GM19025 (cell line): ENCODE measurements at regions not wholly inside any gene's neighbourhood (a gene's known extent, or its start where the extent isn't known, plus 50 kb on each side); places are given as distances from the start of the nearest gene placed in this dataset.

Source experiments
- ATAC-seq: cut with Tn5 transposase; IDR thresholded peaks from one replicate; pipeline ENCODE4 v1.9.1; 2021; ENCODE audit warnings: mild to moderate bottlenecking, low read depth, moderate library complexity; ENCODE audit not compliant: unreplicated experiment

- ATAC-seq: no peak
These were observed 85.6 kb downstream of the RPL22L1 start for GRCh38 chr3:170784406-170784805.

- ATAC-seq: no peak
These were observed 89.0 kb downstream of the RPL22L1 start for GRCh38 chr3:170780955-170781354.

- ATAC-seq: no peak
These were observed 89.5 kb downstream of the RPL22L1 start for GRCh38 chr3:170780471-170780870.

DNA sequence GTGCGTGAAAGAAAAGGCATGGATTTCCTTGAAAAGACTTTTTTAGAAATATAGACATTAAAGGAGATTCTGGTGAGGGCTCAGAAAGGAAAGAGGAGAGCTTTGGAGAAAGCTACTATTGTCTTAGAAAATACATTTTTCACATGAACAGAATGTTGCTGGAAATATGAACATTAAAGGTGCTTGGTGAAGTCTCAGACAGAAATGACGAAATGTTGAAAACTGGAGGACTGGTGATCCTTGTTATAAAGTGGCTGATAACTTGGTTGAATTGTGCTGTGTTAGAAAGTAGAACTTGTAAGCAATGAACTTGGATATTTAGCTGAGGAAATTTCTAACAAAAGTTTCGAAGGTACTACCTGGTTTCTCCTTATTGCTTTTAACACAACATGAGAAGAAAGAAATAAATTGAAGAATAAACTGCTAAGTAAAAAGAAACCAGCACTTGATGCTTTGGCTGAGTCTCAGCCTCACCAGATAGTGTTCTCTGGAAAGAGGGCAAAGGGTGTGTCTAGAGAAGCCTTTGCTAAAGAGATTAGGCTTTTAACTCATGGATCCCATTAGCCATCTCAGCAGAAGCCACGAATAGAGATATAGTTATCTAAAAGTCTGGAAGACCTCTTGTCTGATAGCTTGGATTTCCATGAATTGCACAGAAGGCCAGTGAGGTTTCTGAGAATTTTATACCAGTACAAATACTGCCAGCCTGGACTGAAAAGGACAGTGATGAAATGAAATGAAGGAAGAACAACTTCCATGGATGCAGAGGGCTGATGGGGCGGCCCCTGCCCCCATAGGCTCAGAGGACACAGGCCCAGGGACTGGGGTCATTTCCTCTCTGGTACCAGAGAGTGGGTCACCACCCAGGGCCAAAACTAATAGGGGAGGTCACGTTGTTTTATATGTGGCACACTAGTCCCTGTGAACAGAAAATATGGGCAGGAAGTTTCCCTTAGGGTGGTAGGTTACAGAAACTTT lies 91.5 kb downstream of the RPL22L1 start:
- ATAC-seq: no peak

- no peak for ATAC-seq
These were observed 92.5 kb downstream of the RPL22L1 start for GRCh38 chr3:170777564-170777926.

- ATAC-seq: no peak
These were observed 93.0 kb downstream of the RPL22L1 start for GRCh38 chr3:170776887-170777563.

GRCh38 chr3:170773682-170774425 lies 96.1 kb downstream of the RPL22L1 start:
- no peak for ATAC-seq

GRCh38 chr3:170772175-170772574 lies 97.8 kb downstream of the RPL22L1 start:
- ATAC-seq: no peak

DNA sequence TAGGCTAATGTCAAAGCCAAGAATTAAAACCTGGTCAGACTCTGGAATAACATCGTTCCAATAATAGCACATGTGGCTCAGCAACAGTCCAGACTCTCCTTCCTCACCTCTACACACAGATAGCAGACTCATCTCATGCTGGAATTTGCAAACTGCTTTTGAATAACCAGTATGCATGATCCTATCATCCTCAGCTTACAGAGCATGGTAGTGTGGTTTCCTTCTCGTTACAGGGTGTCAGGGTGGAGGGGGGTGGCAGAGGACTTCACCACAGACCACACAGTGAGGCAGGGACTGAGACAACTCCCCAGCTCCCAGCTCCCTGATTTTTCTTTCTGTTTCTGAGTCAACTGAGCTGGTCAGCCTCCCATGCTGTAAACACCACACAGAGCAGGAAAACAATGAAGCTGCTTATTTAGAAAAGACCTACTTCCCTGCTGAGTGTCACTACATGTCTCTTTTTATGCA lies 101.6 kb downstream of the RPL22L1 start:
- ATAC-seq: no peak

DNA sequence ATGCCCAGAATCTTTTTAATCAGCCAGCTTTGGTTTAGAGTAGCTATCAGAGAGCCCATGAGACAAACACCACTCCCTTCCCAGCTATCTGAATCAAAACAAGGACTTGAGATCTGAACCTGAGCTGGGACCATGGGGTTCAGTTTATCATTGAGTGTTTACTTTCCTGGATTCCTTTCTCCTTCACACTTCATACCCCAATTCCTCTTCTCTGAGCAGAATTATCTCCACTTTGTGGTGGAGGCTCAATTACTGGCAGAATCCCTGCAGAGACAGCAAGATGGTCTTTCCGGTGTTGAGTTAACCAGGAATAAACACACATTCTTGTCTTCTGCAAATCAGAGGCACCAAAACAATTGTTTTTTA lies 102.4 kb downstream of the RPL22L1 start:
- no peak for ATAC-seq

DNA sequence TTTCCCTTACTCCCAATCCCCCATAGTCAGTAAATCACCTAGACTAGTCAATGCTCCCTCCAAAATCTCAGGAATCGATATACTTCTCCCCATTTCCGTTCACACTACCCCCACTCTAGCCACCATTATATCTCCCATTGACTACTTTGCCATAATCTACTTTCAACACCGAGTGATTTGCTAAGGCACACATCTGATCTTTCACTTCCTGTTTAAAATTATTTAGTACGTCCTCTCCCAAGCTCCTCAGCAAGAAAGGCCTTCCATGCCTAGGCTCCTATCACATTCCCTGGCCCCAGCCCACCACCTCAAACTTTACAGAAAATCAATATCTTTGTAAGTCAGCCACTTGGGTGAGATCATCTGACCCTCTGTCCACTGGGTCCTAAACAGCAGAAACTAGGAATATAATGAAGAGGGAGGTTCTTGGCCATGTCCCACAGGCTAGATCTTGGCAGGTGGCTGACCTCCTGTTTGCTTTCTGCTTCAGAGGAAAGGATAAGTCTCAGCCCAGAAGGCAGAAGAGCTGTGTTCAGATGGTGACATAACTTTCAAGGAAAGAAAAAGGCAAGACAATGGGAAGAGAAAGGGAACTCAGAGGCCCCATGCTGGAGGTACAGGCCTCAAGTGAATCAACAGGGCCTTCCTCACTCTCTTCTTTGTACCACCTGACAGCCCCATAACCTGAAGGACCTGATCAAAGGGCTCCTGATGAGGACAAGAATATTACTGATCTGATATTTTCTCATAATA lies 103.0 kb downstream of the RPL22L1 start:
- no peak for ATAC-seq

DNA sequence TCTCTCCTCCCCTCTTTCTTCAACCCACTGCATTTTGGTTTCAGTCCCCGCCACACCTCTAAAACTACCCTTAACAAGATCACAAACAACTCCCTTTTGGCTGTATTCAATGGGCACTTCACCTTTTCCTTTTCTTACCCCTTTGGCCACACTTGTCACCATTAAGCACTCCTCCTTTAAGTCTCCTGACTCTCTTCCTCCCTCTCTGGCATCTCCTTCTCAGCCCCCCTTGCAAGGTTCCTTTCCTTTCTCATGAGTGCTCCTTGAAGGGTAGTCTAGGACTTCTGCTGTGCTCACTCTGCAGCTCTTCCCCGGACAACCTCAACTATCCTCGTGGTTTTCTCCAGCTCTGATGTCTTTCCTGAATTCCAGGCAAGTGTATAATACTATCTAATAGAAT lies 103.7 kb downstream of the RPL22L1 start:
- ATAC-seq: no peak

DNA sequence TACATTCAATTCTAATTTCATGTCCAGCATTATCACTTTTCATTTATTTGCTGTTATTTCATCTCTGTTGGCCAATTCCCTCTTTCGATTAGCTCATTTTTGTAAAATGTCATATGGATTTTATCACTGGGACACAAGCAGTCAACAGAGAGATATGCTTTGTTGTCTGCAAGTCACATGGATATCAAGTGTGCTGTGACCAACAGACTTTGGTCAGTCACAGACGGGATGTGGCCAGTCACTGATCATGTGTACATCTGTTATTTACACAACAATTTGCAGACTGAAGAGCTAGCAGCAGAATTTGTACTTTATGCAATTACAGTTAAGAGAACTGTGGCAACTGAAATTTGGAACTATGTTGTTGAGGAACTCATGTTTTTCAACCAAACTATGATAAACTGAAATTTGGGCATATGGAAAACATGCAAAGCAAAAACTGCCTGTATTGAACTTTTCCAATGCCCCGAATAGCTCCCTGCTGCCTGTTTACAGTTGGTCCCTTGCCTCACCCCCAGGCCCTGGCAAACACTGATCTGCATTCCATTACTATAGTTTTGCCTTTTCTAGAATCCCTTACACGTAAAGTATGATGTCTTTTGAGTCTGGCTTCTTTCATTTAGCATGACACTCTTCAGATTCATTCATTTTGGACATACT lies 104.4 kb downstream of the RPL22L1 start:
- no peak for ATAC-seq

GRCh38 chr3:170764017-170764416 lies 106.0 kb downstream of the RPL22L1 start:
- no peak for ATAC-seq

DNA sequence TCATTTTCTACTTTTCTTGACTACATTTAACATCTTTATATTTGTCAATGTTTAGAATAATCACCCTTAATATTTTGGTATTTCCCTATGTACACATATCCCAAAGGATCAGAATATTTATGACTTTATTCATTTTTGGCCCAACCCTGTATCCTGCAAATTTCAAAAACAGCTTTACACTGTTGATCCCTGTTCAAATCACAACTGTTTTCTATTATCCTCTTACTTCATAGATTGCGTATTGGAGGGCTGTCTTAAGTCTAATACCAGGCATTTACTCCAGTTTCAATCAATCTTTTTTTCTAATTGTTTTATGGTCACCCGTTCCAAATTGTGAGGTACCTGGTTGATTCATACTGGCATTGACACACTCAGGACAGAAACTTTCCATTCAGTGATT lies 107.9 kb downstream of the RPL22L1 start:
- no peak for ATAC-seq

- no peak for ATAC-seq
These were observed 108.9 kb downstream of the RPL22L1 start for GRCh38 chr3:170761103-170761502.

- no peak for ATAC-seq
These were observed 109.8 kb downstream of the RPL22L1 start for GRCh38 chr3:170760174-170760526.

- ATAC-seq: no peak
These were observed 110.4 kb downstream of the RPL22L1 start for GRCh38 chr3:170759511-170760173.

GRCh38 chr3:170757038-170757437 lies 113.0 kb downstream of the RPL22L1 start:
- ATAC-seq: no peak
